BJ (cell line): ENCODE measurements at regions not wholly inside any gene's neighbourhood (a gene's known extent, or its start where the extent isn't known, plus 50 kb on each side); places are given as distances from the start of the nearest gene placed in this dataset.

Experiments
- CTCF ChIA-PET: fragments of 350-600 bp; formaldehyde crosslinking; extraction: SDS; loops from one replicate; lab custom pipeline; 2021; ENCODE audit warnings: antibody characterized with exemption, inconsistent platforms; lab: Yijun Ruan, JAX
- POLR2A ChIA-PET: fragments of 300-600 bp; sonication (Branson Sonifier 250); formaldehyde crosslinking; extraction: SDS; loops from one replicate; lab custom pipeline; 2021; ENCODE audit warnings: antibody characterized with exemption; lab: Charles Lee
- DNase-seq: peaks from one replicate; pipeline ENCODE4 v3.0.0-alpha.2; 2011; ENCODE audit warnings: low read depth
- H3K27me3 ChIP-seq: 2 replicates; pipeline ENCODE4 v1.6.0; 2011; ENCODE audit warnings: low read length; ENCODE audit not compliant: control insufficient read depth, insufficient read depth
- H3K36me3 ChIP-seq: 2 replicates; pipeline ENCODE4 v1.5.1; 2011; ENCODE audit warnings: low read length; ENCODE audit not compliant: control insufficient read depth, insufficient read depth
- H3K4me3 ChIP-seq: 2 replicates; pipeline ENCODE4 v1.5.1; 2011; ENCODE audit warnings: low read depth, mild to moderate bottlenecking, control low read depth, low read length
- TF ChIP-seq, protein P1 (sequence below): IDR thresholded peaks from 2 replicates; pipeline ENCODE4 v1.5.1; 2011; ENCODE audit warnings: low read depth, mild to moderate bottlenecking, control low read depth, inconsistent platforms, low read length, moderate library complexity; ENCODE audit not compliant: insufficient read depth

DNA sequence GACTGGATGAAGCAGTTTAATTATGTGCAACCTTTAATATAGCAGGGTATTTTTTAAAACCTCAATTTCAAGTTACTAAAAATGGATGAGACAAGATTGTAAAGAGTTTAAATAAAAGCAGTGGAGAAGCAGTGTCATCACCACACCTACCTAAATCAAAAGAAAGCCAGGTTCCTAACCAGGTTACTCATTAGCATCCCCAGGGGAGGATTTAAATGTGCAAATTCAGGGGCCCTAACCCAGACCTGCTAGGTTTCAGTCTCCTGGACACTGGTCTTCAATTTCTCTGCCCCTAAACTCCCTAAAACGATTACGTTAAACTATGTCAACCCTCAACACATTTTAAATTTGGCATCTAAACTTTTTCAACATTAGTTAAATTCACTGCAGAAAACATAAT is 116.9 kb upstream of the KLF3 start:
- Histone ChIP-seq H3K27me3 (no peaks in the 10 kb centered on the region; the same call in 1 of the 2 replicates), H3K36me3 (no peaks in the 10 kb centered on the region), H3K4me3 (no peak overlapping the region)
- ChIA-PET POLR2A (no interaction called here), CTCF (no interaction called here)
- TF ChIP-seq, protein P1, sequence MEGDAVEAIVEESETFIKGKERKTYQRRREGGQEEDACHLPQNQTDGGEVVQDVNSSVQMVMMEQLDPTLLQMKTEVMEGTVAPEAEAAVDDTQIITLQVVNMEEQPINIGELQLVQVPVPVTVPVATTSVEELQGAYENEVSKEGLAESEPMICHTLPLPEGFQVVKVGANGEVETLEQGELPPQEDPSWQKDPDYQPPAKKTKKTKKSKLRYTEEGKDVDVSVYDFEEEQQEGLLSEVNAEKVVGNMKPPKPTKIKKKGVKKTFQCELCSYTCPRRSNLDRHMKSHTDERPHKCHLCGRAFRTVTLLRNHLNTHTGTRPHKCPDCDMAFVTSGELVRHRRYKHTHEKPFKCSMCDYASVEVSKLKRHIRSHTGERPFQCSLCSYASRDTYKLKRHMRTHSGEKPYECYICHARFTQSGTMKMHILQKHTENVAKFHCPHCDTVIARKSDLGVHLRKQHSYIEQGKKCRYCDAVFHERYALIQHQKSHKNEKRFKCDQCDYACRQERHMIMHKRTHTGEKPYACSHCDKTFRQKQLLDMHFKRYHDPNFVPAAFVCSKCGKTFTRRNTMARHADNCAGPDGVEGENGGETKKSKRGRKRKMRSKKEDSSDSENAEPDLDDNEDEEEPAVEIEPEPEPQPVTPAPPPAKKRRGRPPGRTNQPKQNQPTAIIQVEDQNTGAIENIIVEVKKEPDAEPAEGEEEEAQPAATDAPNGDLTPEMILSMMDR = no peak
- no peak for DNase-seq

- Histone ChIP-seq H3K4me3 (no peak overlapping the region), H3K36me3 (no peaks in the 10 kb centered on the region), H3K27me3 (no peaks in the 10 kb centered on the region; the same call in 1 of the 2 replicates)
- ChIA-PET POLR2A (no interaction called here), CTCF (no interaction called here)
- TF ChIP-seq, protein P1 = no peak
- no peak for DNase-seq
Observed at GRCh38 chr4:38548256-38548655, 115.7 kb upstream of the KLF3 start.

DNA sequence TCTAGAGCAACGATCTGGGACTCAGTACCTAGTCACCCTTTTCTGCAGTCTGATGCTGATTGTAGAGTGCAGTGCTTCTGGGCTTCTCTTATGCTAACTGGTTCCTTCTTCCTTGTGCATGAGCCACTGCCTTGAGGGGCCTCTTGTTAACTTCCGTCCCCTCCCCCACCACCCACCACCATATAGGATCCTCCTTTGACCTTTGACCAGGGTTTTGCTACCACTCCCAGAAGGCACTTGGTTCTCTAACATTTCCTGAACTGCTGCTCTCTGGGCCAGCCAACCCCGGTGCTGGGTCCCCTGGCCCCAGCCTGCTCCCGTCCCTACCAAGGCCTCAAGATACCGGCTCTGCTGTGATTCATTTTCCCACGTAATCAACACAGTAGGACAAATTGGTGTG is 104.6 kb upstream of the KLF3 start:
- ChIA-PET CTCF (no interaction called here), POLR2A (no interaction called here)
- TF ChIP-seq, protein P1 = no peak
- no peak overlapping the region for H3K4me3 ChIP-seq
- H3K27me3 ChIP-seq = peaks cover 2% of the 10 kb centered on the region
- no peaks in the 10 kb centered on the region for H3K36me3 ChIP-seq
- DNase-seq = no peak

- Histone ChIP-seq H3K36me3 (no peaks in the 10 kb centered on the region), H3K27me3 (peaks cover 2% of the 10 kb centered on the region), H3K4me3 (no peak overlapping the region)
- TF ChIP-seq, protein P1 = no peak
- POLR2A ChIA-PET = no interaction called here
- DNase-seq = no peak
- CTCF ChIA-PET = no interaction called here
Observed at GRCh38 chr4:38560340-38560739, 103.7 kb upstream of the KLF3 start.

GRCh38 chr4:38560768-38561558 is 103.0 kb upstream of the KLF3 start:
- no peak overlapping the region for H3K4me3 ChIP-seq
- H3K27me3 ChIP-seq = peaks cover 2% of the 10 kb centered on the region
- DNase-seq = no peak
- TF ChIP-seq, protein P1 = no peak
- ChIA-PET CTCF (no interaction called here), POLR2A (no interaction called here)
- H3K36me3 ChIP-seq = no peaks in the 10 kb centered on the region
